Uterus (tissue), 3 donors: ENCODE measurements at regions not wholly inside any gene's neighbourhood (a gene's known extent, or its start where the extent isn't known, plus 50 kb on each side); places are given as distances from the start of the nearest gene placed in this dataset.
"Not testable (repeated sequence)": the region's sequence is repeated elsewhere in the genome, so short reads cannot be mapped to it uniquely, and the experiment has no call there.

ENCODE experiments used
- DNase-seq, 2 donors: peaks; one replicate each; pipeline ENCODE4 v3.0.0-alpha.2; 2019 to 2020
- H3K27ac ChIP-seq, 2 donors: fragments of 200-600 bp; sonication (generic); 1 replicate in 1 of 2; 2 replicates in 1 of 2; pipeline ENCODE4 v1.5.1; 2016 to 2018
- H3K27me3 ChIP-seq, 2 donors: fragments of 200-600 bp; sonication (generic); one replicate each; pipeline ENCODE4 v1.5.1; 2018 to 2019; ENCODE audit warnings: control low read depth in 1 of 2
- H3K36me3 ChIP-seq, 2 donors: fragments of 200-600 bp; sonication (generic); one replicate each; pipeline ENCODE4 v1.5.1; 2019; ENCODE audit warnings: control low read depth in 1 of 2
- H3K4me1 ChIP-seq, 2 donors: fragments of 200-600 bp; sonication (generic); one replicate each; pipeline ENCODE4 v1.5.1; 2018 to 2019; ENCODE audit warnings: control low read depth in 1 of 2
- H3K4me3 ChIP-seq, 2 donors: fragments of 200-600 bp; sonication (generic); 1 replicate in 1 of 2; 2 replicates in 1 of 2; pipeline ENCODE4 v1.5.1; 2018 to 2019; ENCODE audit warnings: mild to moderate bottlenecking in 1 of 2
- H3K9me3 ChIP-seq, 2 donors: fragments of 200-600 bp; sonication (generic); one replicate each; pipeline ENCODE4 v1.5.1; 2019; ENCODE audit warnings: control low read depth in 1 of 2
- POLR2A ChIP-seq, 2 donors: fragments of 450-650 bp; IDR thresholded peaks; one replicate each; pipeline ENCODE4 v1.6.1; 2016; ENCODE audit warnings: antibody characterized with exemption in 2 of 2, mild to moderate bottlenecking in 1 of 2, moderate library complexity in 1 of 2
- intact Hi-C: fragments of 100-400 bp; cut with DNase I; formaldehyde crosslinking; loops from one replicate; pipeline ENCODE4 v1.15.1; 2023; ENCODE audit warnings: low total_unique reads
- TF ChIP-seq, protein P1 (sequence below), 4 experiments: fragments of 200-600 bp in 2 of 4; fragments of 450-650 bp in 2 of 4; sonication (generic) in 2 of 4; IDR thresholded peaks; one replicate each; pipeline ENCODE4 v1.5.1; 2016 to 2019; ENCODE audit warnings: antibody characterized with exemption in 4 of 4, mild to moderate bottlenecking in 2 of 4, moderate library complexity in 1 of 4
- donor health status: DM: yes; HTN: yes; CAD: no.

DNA sequence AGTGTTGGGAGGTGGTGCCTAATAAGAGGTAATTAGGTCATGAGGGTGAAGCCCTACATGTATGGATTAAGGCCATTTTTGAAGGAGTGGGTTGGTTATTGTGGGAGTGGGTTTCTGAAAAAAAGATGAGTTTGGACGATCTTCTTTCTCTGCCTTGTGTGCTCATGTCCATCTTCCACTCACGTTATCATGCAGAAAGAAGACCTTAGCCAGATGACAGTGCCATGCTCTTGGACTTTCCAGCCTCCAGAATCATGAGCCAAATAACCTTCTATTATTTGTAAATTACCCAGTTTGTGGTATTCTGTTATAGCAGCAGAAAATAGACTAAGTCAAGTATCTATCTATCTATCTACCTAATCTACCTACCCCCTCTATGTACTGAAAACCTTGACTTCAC, 71.9 kb downstream of the SDR9C7 start:
- DNase-seq = no peak
- no peak for TF ChIP-seq POLR2A (IDR thresholded peaks at IDR 0.05)
- TF ChIP-seq, protein P1, sequence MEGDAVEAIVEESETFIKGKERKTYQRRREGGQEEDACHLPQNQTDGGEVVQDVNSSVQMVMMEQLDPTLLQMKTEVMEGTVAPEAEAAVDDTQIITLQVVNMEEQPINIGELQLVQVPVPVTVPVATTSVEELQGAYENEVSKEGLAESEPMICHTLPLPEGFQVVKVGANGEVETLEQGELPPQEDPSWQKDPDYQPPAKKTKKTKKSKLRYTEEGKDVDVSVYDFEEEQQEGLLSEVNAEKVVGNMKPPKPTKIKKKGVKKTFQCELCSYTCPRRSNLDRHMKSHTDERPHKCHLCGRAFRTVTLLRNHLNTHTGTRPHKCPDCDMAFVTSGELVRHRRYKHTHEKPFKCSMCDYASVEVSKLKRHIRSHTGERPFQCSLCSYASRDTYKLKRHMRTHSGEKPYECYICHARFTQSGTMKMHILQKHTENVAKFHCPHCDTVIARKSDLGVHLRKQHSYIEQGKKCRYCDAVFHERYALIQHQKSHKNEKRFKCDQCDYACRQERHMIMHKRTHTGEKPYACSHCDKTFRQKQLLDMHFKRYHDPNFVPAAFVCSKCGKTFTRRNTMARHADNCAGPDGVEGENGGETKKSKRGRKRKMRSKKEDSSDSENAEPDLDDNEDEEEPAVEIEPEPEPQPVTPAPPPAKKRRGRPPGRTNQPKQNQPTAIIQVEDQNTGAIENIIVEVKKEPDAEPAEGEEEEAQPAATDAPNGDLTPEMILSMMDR (IDR thresholded peaks at IDR 0.05) = no peak
- no peak overlapping the region for H3K27ac ChIP-seq
- H3K36me3 ChIP-seq = no peaks in the 10 kb centered on the region
- intact Hi-C loops = no loop called here
- H3K4me3 ChIP-seq = no peak overlapping the region
- H3K27me3 ChIP-seq = no peaks in the 10 kb centered on the region
- peaks cover 0 to 23% of the 10 kb centered on the region in 2 donors for H3K9me3 ChIP-seq
- H3K4me1 ChIP-seq = no peaks in the 10 kb centered on the region

DNA sequence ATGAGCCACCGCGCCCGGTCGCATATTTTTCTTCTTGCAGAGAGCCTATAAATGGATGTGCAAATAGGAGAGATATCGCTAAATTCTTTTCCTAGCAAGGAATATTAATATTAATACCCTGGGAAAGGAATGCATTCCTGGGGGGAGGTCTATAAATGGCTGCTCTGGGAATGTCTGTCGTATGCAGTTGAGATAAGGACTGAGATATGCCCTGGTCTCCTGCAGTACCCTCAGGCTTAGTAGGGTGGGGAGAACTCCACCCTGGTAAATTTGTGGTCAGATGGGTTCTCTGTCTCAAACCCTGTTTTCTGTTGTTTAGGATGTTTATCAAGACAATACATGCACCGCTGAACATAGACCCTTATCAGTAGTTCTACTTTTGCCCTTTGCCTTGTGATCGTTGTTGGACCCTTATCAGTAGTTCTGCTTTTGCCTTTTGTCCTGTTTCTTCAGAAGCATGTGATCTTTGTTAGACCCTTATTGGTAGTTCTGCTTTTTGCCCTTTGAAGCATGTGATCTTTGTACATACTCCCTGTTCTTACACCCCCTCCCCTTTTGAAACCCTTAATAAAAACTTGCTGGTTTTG, 80.7 kb downstream of the SDR9C7 start:
- DNase-seq, intact Hi-C loops: not testable (repeated sequence)

DNA sequence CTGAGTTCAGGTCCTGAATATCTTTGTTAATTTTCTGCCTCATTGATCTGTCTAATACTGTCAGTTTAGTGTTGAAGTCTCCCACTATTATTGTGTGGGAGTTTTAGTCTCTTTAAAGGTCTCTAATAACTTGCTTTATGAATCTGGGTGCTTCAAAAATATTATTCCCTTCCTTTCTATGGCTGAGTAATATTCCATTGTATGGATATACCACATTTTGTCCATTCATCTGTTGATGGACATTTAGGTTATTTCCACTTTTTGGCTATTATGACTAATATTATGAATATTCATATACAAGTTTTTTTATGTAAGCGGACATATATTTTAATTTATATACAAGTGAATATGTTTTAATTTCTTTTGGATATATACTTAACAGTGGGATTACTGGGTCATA, 82.7 kb downstream of the SDR9C7 start:
- no peak overlapping the region for H3K4me3 ChIP-seq
- no peak for DNase-seq
- H3K27ac ChIP-seq = no peak overlapping the region
- H3K36me3 ChIP-seq = no peaks in the 10 kb centered on the region
- TF ChIP-seq, protein P1 (IDR thresholded peaks at IDR 0.05) = no peak
- TF ChIP-seq POLR2A (IDR thresholded peaks at IDR 0.05) = no peak
- no peaks in the 10 kb centered on the region for H3K27me3 ChIP-seq
- no peaks in the 10 kb centered on the region for H3K9me3 ChIP-seq
- intact Hi-C loops = no loop called here
- no peaks in the 10 kb centered on the region for H3K4me1 ChIP-seq

More for the DNA sequence above, 80.7 kb downstream of the SDR9C7 start:
- H3K4me1 ChIP-seq, H3K36me3 ChIP-seq, H3K4me3 ChIP-seq, H3K27ac ChIP-seq, H3K9me3 ChIP-seq, H3K27me3 ChIP-seq: not testable (repeated sequence)

DNA sequence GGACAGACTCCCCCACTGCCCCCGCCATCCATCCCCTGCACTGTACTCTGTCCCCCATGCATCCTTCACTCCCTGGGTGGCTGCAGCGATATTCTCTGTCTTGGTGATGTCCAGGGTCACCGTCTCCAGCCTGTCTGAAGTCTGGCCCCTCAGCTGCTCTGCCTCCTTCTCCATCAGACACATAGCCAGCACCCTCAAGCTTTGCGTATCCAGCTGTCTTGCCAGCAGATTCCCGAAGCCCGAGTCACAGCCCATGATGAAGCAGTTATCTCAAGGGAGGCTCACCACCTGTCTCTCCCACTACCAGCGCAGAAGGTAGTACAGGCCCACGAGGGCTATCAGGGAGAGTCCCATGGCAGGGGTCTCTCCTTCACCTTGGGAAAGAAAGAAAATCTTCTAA, 77.8 kb downstream of the HSD17B6 start:
- no peaks in the 10 kb centered on the region for H3K27me3 ChIP-seq
- no peaks in the 10 kb centered on the region for H3K4me1 ChIP-seq
- no peaks in the 10 kb centered on the region for H3K36me3 ChIP-seq
- intact Hi-C loops = no loop called here
- DNase-seq = peak in 1 of 2 donors; percentile 17
- H3K27ac ChIP-seq = no peak overlapping the region
- no peaks in the 10 kb centered on the region for H3K9me3 ChIP-seq
- H3K4me3 ChIP-seq = no peak overlapping the region
- TF ChIP-seq POLR2A (IDR thresholded peaks at IDR 0.05) = no peak
- TF ChIP-seq, protein P1 (IDR thresholded peaks at IDR 0.05) = no peak

DNA sequence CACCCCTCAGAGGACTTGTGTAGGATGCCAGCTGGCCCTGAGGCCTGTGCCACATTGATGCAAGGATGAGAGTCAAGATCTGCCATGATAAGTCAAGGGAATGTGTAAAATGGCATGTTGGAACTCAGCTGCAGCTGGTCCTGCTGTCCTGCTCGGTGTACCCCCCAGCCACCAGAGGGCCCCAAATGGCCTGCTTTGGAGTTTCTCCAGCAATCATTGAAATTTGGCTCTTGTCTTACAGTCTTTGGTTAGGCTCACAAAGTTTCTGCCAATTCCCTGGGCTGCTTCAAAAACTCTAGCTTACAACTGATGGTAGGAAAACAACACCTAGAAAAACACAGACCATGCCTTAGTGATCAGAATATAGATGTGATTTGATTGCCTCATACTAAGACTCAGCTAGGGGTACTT, 76.8 kb downstream of the HSD17B6 start:
- Histone ChIP-seq H3K4me3 (no peak overlapping the region), H3K36me3 (no peaks in the 10 kb centered on the region), H3K27ac (no peak overlapping the region), H3K27me3 (no peaks in the 10 kb centered on the region), H3K9me3 (no peaks in the 10 kb centered on the region), H3K4me1 (no peaks in the 10 kb centered on the region)
- no peak for TF ChIP-seq POLR2A (IDR thresholded peaks at IDR 0.05)
- TF ChIP-seq, protein P1 (IDR thresholded peaks at IDR 0.05) = no peak
- intact Hi-C loops = no loop called here
- peak in 1 of 2 donors; percentile 24 for DNase-seq

DNA sequence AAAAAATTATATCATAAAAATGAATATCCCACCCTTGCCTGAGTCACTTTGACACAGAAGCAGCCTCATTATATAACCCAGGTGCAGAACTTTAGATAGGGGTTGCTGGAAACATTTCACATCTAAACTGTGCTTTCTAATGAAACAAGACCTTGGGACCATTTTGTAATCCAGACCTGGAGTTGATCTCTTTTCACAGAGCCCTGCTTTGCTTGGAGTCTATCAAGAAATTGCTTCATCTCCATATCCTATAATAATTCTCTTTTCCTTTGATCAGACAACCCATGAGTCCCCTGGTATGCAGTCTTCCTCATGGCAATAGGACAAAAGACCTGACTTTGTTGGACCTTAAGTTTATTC, 76.3 kb downstream of the HSD17B6 start:
- Histone ChIP-seq H3K4me3 (no peak overlapping the region), H3K27ac (no peak overlapping the region), H3K36me3 (no peaks in the 10 kb centered on the region), H3K9me3 (no peaks in the 10 kb centered on the region), H3K4me1 (no peaks in the 10 kb centered on the region), H3K27me3 (no peaks in the 10 kb centered on the region)
- no peak for DNase-seq
- intact Hi-C loops = no loop called here
- TF ChIP-seq, protein P1 (IDR thresholded peaks at IDR 0.05) = no peak
- TF ChIP-seq POLR2A (IDR thresholded peaks at IDR 0.05) = no peak
